RWPE2 (cell line): ENCODE measurements at regions not wholly inside any gene's neighbourhood (a gene's known extent, or its start where the extent isn't known, plus 50 kb on each side); places are given as distances from the start of the nearest gene placed in this dataset.
"Not testable (repeated sequence)": the region's sequence is repeated elsewhere in the genome, so short reads cannot be mapped to it uniquely, and the experiment has no call there.

Source experiments
- ATAC-seq: fragments of 200-7000 bp; cut with Tn5 transposase; 3 replicates; pipeline ENCODE4 v1.9.1; 2021; ENCODE audit warnings: low read depth
- DNase-seq: peaks from one replicate; pipeline ENCODE4 v3.0.0-alpha.2; 2020; ENCODE audit warnings: low spot score
- H3K27ac ChIP-seq: fragments of 450-650 bp; 2 replicates; pipeline ENCODE4 v1.5.1; 2017; ENCODE audit warnings: mild to moderate bottlenecking; ENCODE audit not compliant: poor library complexity, severe bottlenecking
- H3K27me3 ChIP-seq: fragments of 250-450 bp; sonication (Bioruptor Pico); 2 replicates; pipeline ENCODE4 v1.5.1; 2021; ENCODE audit warnings: mild to moderate bottlenecking, moderate library complexity; ENCODE audit not compliant: insufficient read depth, poor library complexity, severe bottlenecking
- H3K36me3 ChIP-seq: fragments of 250-450 bp; sonication (Bioruptor Pico); 2 replicates; pipeline ENCODE4 v1.5.1; 2020; ENCODE audit warnings: low read depth, mild to moderate bottlenecking, moderate library complexity
- H3K4me1 ChIP-seq: fragments of 250-450 bp; sonication (Bioruptor Pico); 2 replicates; pipeline ENCODE4 v1.5.1; 2021; ENCODE audit warnings: mild to moderate bottlenecking, moderate library complexity; ENCODE audit not compliant: insufficient read depth, poor library complexity, severe bottlenecking
- H3K4me3 ChIP-seq: fragments of 250-450 bp; sonication (Bioruptor Pico); 2 replicates; pipeline ENCODE4 v1.5.1; 2021; ENCODE audit warnings: mild to moderate bottlenecking, moderate library complexity; ENCODE audit not compliant: severe bottlenecking
- H3K9me3 ChIP-seq: fragments of 250-450 bp; sonication (Bioruptor Pico); 2 replicates; pipeline ENCODE4 v1.5.1; 2021; ENCODE audit warnings: mild to moderate bottlenecking, moderate library complexity; ENCODE audit not compliant: severe bottlenecking
- CTCF ChIP-seq: fragments of 450-650 bp; IDR thresholded peaks from one replicate; pipeline ENCODE4 v1.5.1; 2017; ENCODE audit warnings: mild to moderate bottlenecking, moderate library complexity; ENCODE audit not compliant: poor library complexity, severe bottlenecking

- Histone ChIP-seq H3K4me1 (peaks cover 3% of the 10 kb centered on the region), H3K4me3 (no peak overlapping the region), H3K9me3 (no peaks in the 10 kb centered on the region), H3K27me3 (no peaks in the 10 kb centered on the region), H3K27ac (no peak overlapping the region), H3K36me3 (no peaks in the 10 kb centered on the region)
- ATAC-seq (no peak), DNase-seq (peak; percentile 75)
- no peak for TF ChIP-seq CTCF
Observed at GRCh38 chr20:47887064-47887463, 101.8 kb upstream of the SULF2 start.

- H3K27ac ChIP-seq: no peak overlapping the region
- H3K36me3 ChIP-seq: no peaks in the 10 kb centered on the region
- peak; percentile 76 for DNase-seq
- H3K4me3 ChIP-seq: no peak overlapping the region
- no peak for ATAC-seq
- H3K27me3 ChIP-seq: no peaks in the 10 kb centered on the region
- TF ChIP-seq CTCF: no peak
- H3K9me3 ChIP-seq: no peaks in the 10 kb centered on the region
- no peaks in the 10 kb centered on the region for H3K4me1 ChIP-seq
Observed at GRCh38 chr20:47886454-47887041, 101.3 kb upstream of the SULF2 start.

- Histone ChIP-seq H3K36me3 (no peaks in the 10 kb centered on the region), H3K4me1 (no peaks in the 10 kb centered on the region), H3K27ac (no peak overlapping the region), H3K9me3 (no peaks in the 10 kb centered on the region), H3K4me3 (no peak overlapping the region), H3K27me3 (no peaks in the 10 kb centered on the region)
- DNase-seq (peak; percentile 65), ATAC-seq (no peak)
- no peak for TF ChIP-seq CTCF
Observed at GRCh38 chr20:47885909-47886453, 100.7 kb upstream of the SULF2 start.

GRCh38 chr20:47883940-47884339 lies 98.7 kb upstream of the SULF2 start:
- not testable (repeated sequence) for H3K27me3 ChIP-seq, H3K4me3 ChIP-seq, DNase-seq, ATAC-seq, H3K36me3 ChIP-seq, H3K4me1 ChIP-seq, H3K9me3 ChIP-seq, H3K27ac ChIP-seq

GRCh38 chr20:47883186-47883585 lies 97.9 kb upstream of the SULF2 start:
- H3K4me3 ChIP-seq: no peak overlapping the region
- H3K4me1 ChIP-seq: no peaks in the 10 kb centered on the region
- TF ChIP-seq CTCF: no peak
- no peak overlapping the region for H3K27ac ChIP-seq
- DNase-seq (peak; percentile 64), ATAC-seq (no peak)
- no peaks in the 10 kb centered on the region for H3K9me3 ChIP-seq
- H3K27me3 ChIP-seq: no peaks in the 10 kb centered on the region
- no peaks in the 10 kb centered on the region for H3K36me3 ChIP-seq
